Osteoblast (primary cell): ENCODE measurements at regions not wholly inside any gene's neighbourhood (a gene's known extent, or its start where the extent isn't known, plus 50 kb on each side); places are given as distances from the start of the nearest gene placed in this dataset.

Source experiments
- DNase-seq: peaks from one replicate; pipeline ENCODE4 v3.0.0; 2011; ENCODE audit warnings: low spot score, mixed read lengths; ENCODE audit not compliant: insufficient read length; ENCODE audit errors: missing footprints
- H2AFZ ChIP-seq: 2 replicates; pipeline ENCODE4 v1.6.0; 2011; ENCODE audit warnings: mild to moderate bottlenecking, low read length
- H3K27ac ChIP-seq: 2 replicates; pipeline ENCODE4 v1.5.1; 2011; ENCODE audit warnings: mild to moderate bottlenecking, low read depth, low read length, moderate library complexity
- H3K27me3 ChIP-seq: 2 replicates; pipeline ENCODE4 v1.6.0; 2012; ENCODE audit warnings: mild to moderate bottlenecking, control low read depth, inconsistent platforms, low read length, moderate library complexity; ENCODE audit not compliant: insufficient read depth
- H3K36me3 ChIP-seq: 2 replicates; pipeline ENCODE4 v1.5.1; 2011; ENCODE audit warnings: mild to moderate bottlenecking, low read length, control low read depth, moderate library complexity; ENCODE audit not compliant: insufficient read depth
- H3K4me1 ChIP-seq: 2 replicates; pipeline ENCODE4 v1.5.1; 2011; ENCODE audit warnings: mild to moderate bottlenecking, low read length, control low read depth, moderate library complexity; ENCODE audit not compliant: insufficient read depth
- H3K4me2 ChIP-seq: 2 replicates; pipeline ENCODE4 v1.6.0; 2011; ENCODE audit warnings: mild to moderate bottlenecking, low read length; ENCODE audit not compliant: insufficient read depth
- H3K4me3 ChIP-seq: fragments of 200-600 bp; sonication (generic); 3 replicates; pipeline ENCODE4 v1.5.1; 2012; ENCODE audit warnings: mild to moderate bottlenecking, low read length, inconsistent platforms; ENCODE audit not compliant: insufficient read depth
- H3K79me2 ChIP-seq: 2 replicates; pipeline ENCODE4 v1.6.0; 2012; ENCODE audit warnings: mild to moderate bottlenecking, low read length, control low read depth, inconsistent platforms; ENCODE audit not compliant: insufficient read depth
- H3K9me3 ChIP-seq: 2 replicates; pipeline ENCODE4 v1.5.1; 2011; ENCODE audit warnings: low read depth, low read length, control low read depth
- H4K20me1 ChIP-seq: 2 replicates; pipeline ENCODE4 v1.6.0; 2012; ENCODE audit warnings: mild to moderate bottlenecking, low read length, control low read depth; ENCODE audit not compliant: insufficient read depth
- CTCF ChIP-seq: IDR thresholded peaks from 2 replicates; pipeline ENCODE4 v1.5.1; 2011; ENCODE audit warnings: mild to moderate bottlenecking, low read depth, low read length, moderate library complexity; ENCODE audit errors: extremely low read depth

- H3K4me2 ChIP-seq, result no peak overlapping the region
- no peaks in the 10 kb centered on the region for H3K9me3 ChIP-seq
- TF ChIP-seq CTCF, result no peak
These were observed 75.9 kb upstream of the CST7 start for GRCh38 chr20:24873025-24873620.

GRCh38 chr20:24875078-24875477 lies 74.0 kb upstream of the CST7 start:
- no peaks in the 10 kb centered on the region for H3K9me3 ChIP-seq
- H3K27ac ChIP-seq, result no peak overlapping the region
- peaks cover 14% of the 10 kb centered on the region for H3K27me3 ChIP-seq
- no peak for DNase-seq
- no peak overlapping the region for H3K4me2 ChIP-seq
- no peak overlapping the region for H2AFZ ChIP-seq
- TF ChIP-seq CTCF, result no peak
- H3K4me3 ChIP-seq, result no peak overlapping the region
- no peaks in the 10 kb centered on the region for H3K79me2 ChIP-seq
- H3K4me1 ChIP-seq, result no peaks in the 10 kb centered on the region
- H3K36me3 ChIP-seq, result no peaks in the 10 kb centered on the region
- no peaks in the 10 kb centered on the region for H4K20me1 ChIP-seq

More at GRCh38 chr20:24873025-24873620, 75.9 kb upstream of the CST7 start:
- no peak overlapping the region for H3K4me3 ChIP-seq
- H3K4me1 ChIP-seq, result no peaks in the 10 kb centered on the region
- H2AFZ ChIP-seq, result no peak overlapping the region
- H3K79me2 ChIP-seq, result no peaks in the 10 kb centered on the region
- DNase-seq, result no peak
- H3K27ac ChIP-seq, result no peak overlapping the region
- H3K27me3 ChIP-seq, result peaks cover 14% of the 10 kb centered on the region
- no peaks in the 10 kb centered on the region for H4K20me1 ChIP-seq
- H3K36me3 ChIP-seq, result no peaks in the 10 kb centered on the region

- DNase-seq, result no peak
- H3K36me3 ChIP-seq, result no peaks in the 10 kb centered on the region
- peaks cover 8% of the 10 kb centered on the region for H3K27me3 ChIP-seq
- H3K4me3 ChIP-seq, result no peak overlapping the region
- peaks cover 3% of the 10 kb centered on the region for H3K9me3 ChIP-seq
- H3K4me1 ChIP-seq, result no peaks in the 10 kb centered on the region
- H3K4me2 ChIP-seq, result no peak overlapping the region
- H2AFZ ChIP-seq, result no peak overlapping the region
- no peaks in the 10 kb centered on the region for H4K20me1 ChIP-seq
- TF ChIP-seq CTCF, result no peak
- H3K27ac ChIP-seq, result no peak overlapping the region
- no peaks in the 10 kb centered on the region for H3K79me2 ChIP-seq
These were observed 71.4 kb upstream of the CST7 start for GRCh38 chr20:24877652-24878051.

GRCh38 chr20:24878657-24879056 lies 70.4 kb upstream of the CST7 start:
- no peak for TF ChIP-seq CTCF
- Histone ChIP-seq H3K4me2 (no peak overlapping the region), H3K36me3 (no peaks in the 10 kb centered on the region), H2AFZ (no peak overlapping the region), H3K4me1 (no peaks in the 10 kb centered on the region), H4K20me1 (no peaks in the 10 kb centered on the region), H3K79me2 (no peaks in the 10 kb centered on the region), H3K9me3 (peaks cover 3% of the 10 kb centered on the region), H3K27me3 (peaks cover 8% of the 10 kb centered on the region), H3K4me3 (no peak overlapping the region), H3K27ac (no peak overlapping the region)
- DNase-seq, result no peak
